ENCODE measurements at regions not wholly inside any gene's neighbourhood (a gene's known extent, or its start where the extent isn't known, plus 50 kb on each side); places are given as distances from the start of the nearest gene placed in this dataset.
"Not testable (repeated sequence)": the region's sequence is repeated elsewhere in the genome, so short reads cannot be mapped to it uniquely, and the experiment has no call there.

DNA sequence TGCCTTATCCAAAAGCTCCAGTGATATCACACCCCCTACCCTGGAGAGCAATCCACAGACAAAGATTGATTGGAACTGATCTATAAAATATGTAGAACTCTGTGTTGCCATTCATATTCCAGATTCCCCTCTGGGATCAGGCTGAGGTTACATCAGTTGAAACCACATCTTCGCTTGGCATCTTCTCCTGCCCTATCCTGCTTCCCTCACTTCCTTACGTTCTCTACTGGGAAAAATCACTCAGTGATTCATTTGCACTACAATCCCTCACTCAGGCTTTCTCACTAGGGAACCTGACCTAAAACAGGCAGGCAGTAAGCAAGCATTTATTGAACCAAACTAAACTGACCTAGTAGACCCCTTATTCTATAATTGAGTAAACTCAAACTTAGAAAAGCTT, 111.7 kb downstream of the ESM1 start:
- peaks cover 2% of the 10 kb centered on the region for H3K4me1 Mint-ChIP-seq (ENCODE audit: low read depth)
- H3K9me3 Mint-ChIP-seq: no peaks in the 10 kb centered on the region
- peaks cover 82% of the 10 kb centered on the region for H3K27me3 Mint-ChIP-seq (ENCODE audit: low read depth)
- H3K27ac Mint-ChIP-seq: no peak overlapping the region
- no peaks in the 10 kb centered on the region for H3K36me3 Mint-ChIP-seq (ENCODE audit: low read depth)
- H3K4me3 Mint-ChIP-seq: no peak overlapping the region

DNA sequence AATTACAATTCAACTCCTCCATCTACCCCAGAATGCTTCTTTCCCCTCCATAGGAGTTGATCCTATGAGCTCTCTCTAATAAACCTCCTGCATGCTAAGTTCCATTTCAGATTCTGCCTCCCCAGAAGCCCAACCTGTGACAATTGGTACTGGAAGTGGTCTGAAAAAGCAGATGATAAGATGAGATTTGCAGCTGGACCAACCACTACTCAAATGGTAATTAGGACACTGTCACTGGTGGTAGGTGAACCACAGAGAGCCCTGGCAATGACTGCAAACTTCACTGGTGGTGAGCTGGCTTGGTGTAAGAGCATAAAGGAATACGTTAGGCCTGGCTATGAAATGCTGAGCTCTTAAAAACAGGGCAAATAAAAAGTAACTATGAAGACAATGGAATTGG, 112.6 kb downstream of the ESM1 start:
- Mint-ChIP-seq H3K4me1 (ENCODE audit: low read depth) (peaks cover 9% of the 10 kb centered on the region), H3K4me3 (no peak overlapping the region), H3K9me3 (no peaks in the 10 kb centered on the region), H3K36me3 (ENCODE audit: low read depth) (no peaks in the 10 kb centered on the region), H3K27ac (no peak overlapping the region), H3K27me3 (ENCODE audit: low read depth) (peaks cover 84% of the 10 kb centered on the region)

DNA sequence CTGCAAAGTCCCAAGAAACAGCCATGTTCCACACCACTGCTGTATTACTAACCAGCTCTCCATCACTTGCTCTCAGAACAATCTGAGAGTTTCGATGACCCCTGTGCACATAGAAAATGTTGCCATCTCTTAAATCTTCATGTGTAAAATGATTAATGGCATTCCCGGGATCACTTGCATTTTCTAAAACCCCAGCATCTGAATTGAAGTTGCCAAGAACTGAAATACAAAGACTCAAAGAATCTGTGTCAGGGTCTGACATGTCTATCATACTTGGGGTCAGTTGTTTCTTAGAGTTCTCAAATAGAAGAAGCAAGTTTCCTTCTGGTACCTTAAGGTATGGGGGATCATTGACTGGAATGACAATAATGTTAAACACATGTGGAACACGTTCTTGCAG, 115.1 kb downstream of the ESM1 start:
- H3K27me3 Mint-ChIP-seq (ENCODE audit: low read depth): peaks cover 88% of the 10 kb centered on the region
- H3K36me3 Mint-ChIP-seq (ENCODE audit: low read depth): no peaks in the 10 kb centered on the region
- no peak overlapping the region for H3K4me3 Mint-ChIP-seq
- no peak overlapping the region for H3K27ac Mint-ChIP-seq
- peaks cover 12% of the 10 kb centered on the region for H3K4me1 Mint-ChIP-seq (ENCODE audit: low read depth)
- H3K9me3 Mint-ChIP-seq: no peaks in the 10 kb centered on the region

DNA sequence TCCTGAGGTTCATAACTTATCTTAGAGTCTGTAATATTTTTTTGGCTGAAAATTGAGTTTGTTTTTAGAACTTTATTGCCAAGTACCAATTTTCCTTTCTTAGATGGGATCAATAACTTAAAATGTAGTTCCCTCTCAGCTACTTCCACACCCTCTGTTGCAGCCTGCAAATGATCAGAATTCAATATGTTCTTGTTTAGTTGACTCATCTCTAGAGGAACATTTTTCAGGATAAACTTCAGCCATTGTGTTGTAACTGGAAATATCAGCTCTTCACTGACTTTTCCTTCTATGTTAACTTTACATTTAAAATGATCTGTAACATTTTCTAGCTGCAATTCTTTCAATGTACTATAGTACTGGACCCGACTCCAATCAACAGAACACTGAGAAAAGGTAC, 115.7 kb downstream of the ESM1 start:
- peaks cover 12% of the 10 kb centered on the region for H3K4me1 Mint-ChIP-seq (ENCODE audit: low read depth)
- H3K4me3 Mint-ChIP-seq: no peak overlapping the region
- no peaks in the 10 kb centered on the region for H3K36me3 Mint-ChIP-seq (ENCODE audit: low read depth)
- H3K27me3 Mint-ChIP-seq (ENCODE audit: low read depth): peaks cover 82% of the 10 kb centered on the region
- no peaks in the 10 kb centered on the region for H3K9me3 Mint-ChIP-seq
- no peak overlapping the region for H3K27ac Mint-ChIP-seq

DNA sequence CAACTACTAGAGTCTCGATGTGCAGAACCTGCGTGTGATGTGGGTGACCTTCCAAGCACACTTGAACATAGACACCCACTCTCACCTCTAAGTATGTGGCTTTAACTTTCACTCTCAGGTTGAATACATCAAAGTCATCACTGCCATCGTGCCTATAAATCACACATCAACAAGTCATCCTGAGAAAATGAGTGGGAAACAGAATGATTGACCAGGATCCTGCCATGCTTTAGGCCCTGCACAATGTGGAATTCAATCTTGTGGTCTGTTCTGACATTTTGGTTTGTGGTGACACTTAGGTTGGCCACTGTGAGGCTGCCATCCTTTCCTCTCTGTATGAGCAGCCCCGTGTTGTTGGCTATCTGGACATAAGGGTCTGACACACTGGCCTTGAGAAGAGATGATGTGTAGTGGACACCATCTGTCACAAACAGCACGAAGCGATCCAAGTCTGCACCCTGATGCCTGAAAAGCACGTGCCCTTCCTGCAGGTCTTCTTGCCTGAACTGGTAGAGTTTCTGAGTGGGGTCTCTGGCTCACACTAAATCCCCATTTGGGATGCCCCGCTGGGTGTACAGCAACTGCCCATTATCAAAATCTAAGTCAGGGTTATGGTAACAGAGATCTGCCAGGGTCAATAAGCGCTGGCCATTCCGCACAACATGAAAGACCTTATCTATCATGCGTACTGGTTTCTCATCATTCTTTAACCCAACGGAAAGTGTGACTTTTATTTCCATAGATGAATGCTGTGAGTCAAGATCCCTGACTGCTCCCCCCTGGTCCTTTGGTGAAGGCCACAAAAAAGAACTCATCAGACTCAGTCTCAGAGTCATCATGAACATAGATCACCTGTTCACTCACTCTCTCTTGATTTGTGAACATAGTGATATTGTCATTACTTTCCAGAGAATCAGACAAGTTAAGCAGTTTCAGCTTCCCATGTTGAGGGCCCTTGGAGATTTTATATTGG, 116.6 kb downstream of the ESM1 start:
- peaks cover 12% of the 10 kb centered on the region for H3K4me1 Mint-ChIP-seq (ENCODE audit: low read depth)
- no peak overlapping the region for H3K27ac Mint-ChIP-seq
- no peak overlapping the region for H3K4me3 Mint-ChIP-seq
- no peaks in the 10 kb centered on the region for H3K36me3 Mint-ChIP-seq (ENCODE audit: low read depth)
- peaks cover 80% of the 10 kb centered on the region for H3K27me3 Mint-ChIP-seq (ENCODE audit: low read depth)
- H3K9me3 Mint-ChIP-seq: no peaks in the 10 kb centered on the region

DNA sequence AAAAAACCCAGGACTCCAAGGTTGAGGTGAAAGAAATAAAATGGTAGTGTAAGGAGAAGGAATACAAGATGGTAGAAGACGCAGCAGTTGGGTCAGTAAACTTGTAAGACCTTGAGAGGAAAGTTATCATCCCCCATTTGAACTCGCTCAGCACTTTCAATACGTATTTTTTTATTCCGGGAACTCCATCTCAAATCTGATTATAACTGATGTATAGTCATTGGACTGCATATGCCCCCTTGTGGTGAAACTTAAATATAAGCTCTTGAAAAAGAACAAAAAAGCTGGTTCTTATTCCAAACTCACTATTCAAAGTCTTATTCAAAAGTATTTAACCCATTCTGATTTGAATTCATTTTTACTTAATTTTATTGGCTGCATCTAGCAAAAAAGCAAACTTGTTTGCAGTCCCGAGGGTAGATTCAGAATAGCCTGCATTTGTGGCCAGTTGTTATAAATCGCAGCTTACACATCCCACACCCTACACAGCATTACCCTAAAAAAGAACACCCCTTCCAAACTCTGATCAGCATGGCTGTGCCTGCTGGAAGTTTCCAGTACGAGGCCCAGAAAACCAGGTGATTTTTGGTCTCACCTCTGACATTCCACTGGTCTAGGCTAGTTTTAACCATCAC, 118.0 kb downstream of the ESM1 start:
- Mint-ChIP-seq H3K4me1 (ENCODE audit: low read depth) (peaks cover 12% of the 10 kb centered on the region), H3K4me3 (no peak overlapping the region), H3K36me3 (ENCODE audit: low read depth) (no peaks in the 10 kb centered on the region), H3K9me3 (no peaks in the 10 kb centered on the region), H3K27ac (no peak overlapping the region), H3K27me3 (ENCODE audit: low read depth) (peaks cover 81% of the 10 kb centered on the region)

DNA sequence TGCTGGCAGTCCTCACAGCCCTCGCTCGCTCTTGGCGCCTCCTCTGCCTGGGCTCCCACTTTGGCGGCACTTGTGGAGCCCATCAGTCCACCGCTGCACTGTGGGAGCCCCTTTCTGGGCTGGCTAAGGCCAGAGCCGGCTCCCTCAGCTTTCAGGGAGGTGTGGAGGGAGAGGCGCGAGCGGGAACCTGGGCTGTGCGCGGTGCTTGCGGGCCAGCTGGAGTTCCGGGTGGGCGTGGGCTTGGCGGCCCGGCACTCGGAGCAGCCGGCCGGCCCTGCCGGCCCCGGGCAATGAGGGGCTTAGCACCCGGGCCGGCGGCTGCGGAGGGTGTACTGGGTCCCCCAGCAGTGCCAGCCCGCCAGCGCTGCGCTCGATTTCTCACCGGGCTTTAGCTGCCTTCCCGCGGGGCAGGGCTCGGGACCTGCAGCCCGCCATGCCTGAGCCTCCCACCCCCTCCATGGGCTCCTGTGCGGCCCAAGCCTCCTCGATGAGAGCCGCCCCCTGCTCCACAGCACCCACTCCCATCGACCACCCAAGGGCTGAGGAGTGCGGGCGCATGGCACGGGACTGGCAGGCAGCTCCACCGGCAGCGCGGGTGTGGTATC, 120.4 kb downstream of the ESM1 start:
- H3K27ac Mint-ChIP-seq; H3K36me3 Mint-ChIP-seq (ENCODE audit: low read depth); H3K9me3 Mint-ChIP-seq; H3K4me3 Mint-ChIP-seq: not testable (repeated sequence)
- Mint-ChIP-seq H3K4me1 (ENCODE audit: low read depth) (peaks cover 12% of the 10 kb centered on the region), H3K27me3 (ENCODE audit: low read depth) (peaks cover 71% of the 10 kb centered on the region)

DNA sequence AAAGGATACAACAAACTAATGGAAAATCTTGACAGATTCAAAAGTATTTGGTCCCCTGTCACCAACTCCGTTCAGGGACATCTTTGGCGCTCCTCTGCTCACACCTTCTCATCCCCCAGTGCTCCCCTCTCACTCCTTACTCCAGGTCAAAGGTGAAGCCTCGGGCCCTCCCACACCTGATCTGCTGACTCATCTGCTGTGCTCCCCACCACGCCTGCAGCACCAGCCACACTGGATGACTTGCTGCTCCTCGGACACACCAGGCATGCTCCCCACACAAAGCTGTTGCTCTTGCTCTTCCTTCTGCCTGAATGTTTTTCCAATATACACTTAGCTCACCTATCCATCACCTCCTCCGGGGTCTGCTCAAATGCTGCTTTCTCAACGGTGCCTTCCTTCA, 123.4 kb downstream of the ESM1 start:
- peaks cover 55% of the 10 kb centered on the region for H3K27me3 Mint-ChIP-seq (ENCODE audit: low read depth)
- H3K4me3 Mint-ChIP-seq: no peak overlapping the region

DNA sequence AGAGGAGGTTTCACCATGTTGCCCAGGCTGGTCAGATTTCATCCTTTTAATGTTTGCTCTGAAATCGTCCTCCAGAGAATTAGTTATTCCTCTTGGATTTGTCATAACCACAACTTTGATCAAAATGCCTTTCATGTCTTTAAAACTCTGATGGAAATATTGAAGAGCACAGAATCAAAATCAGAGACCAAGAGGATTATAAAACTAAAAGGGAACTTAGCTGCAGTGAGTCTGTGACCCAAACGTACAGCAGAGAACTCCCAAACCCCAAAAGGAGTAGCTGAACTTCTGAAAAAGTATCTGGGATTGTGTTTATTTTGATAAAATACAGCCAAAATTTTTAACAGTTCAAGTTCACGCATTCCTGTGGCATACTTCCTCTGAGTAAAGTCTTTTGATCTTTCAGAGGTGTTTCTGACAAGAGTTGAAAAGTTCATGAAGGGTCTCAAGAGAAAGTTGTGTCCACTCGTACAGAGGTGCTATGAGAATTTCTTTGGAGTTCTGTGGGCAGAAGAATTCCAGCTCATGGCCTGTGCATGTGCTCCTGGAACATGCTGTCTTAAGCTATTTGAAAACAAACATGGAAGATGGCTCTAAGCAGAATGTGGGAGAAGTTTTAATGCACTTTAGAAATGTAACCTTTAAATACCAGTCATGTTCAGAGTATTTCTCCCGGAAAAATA, 124.0 kb downstream of the ESM1 start:
- H3K27me3 Mint-ChIP-seq (ENCODE audit: low read depth): peaks cover 52% of the 10 kb centered on the region
- H3K27ac Mint-ChIP-seq: no peak overlapping the region
- peaks cover 40% of the 10 kb centered on the region for H3K9me3 Mint-ChIP-seq
- no peak overlapping the region for H3K4me3 Mint-ChIP-seq
- peaks cover 14% of the 10 kb centered on the region for H3K36me3 Mint-ChIP-seq (ENCODE audit: low read depth)
- no peaks in the 10 kb centered on the region for H3K4me1 Mint-ChIP-seq (ENCODE audit: low read depth)

More for the DNA sequence above, 123.4 kb downstream of the ESM1 start:
- Mint-ChIP-seq H3K9me3 (peaks cover 34% of the 10 kb centered on the region), H3K36me3 (ENCODE audit: low read depth) (peaks cover 12% of the 10 kb centered on the region), H3K4me1 (ENCODE audit: low read depth) (no peaks in the 10 kb centered on the region), H3K27ac (no peak overlapping the region)

DNA sequence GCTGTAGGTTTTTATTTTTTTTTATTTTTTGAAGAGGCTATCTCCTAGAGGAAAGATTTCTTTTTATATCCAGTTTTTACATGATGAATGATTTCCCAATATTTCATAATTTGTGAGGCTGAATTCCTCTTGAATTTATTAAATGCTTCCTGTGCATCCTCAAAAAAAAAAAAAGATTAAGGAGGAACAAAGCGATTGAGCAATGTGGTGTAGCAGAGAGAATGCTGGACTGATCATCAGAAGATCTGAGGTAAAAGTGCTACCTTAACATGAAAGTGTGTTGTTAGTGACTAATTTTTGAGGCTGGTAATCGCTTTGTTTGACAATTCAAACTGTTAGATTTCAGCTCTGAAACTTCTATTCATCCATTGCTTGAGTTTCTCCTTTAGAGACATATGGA, 125.1 kb downstream of the ESM1 start:
- Mint-ChIP-seq H3K4me3 (no peak overlapping the region), H3K27me3 (ENCODE audit: low read depth) (peaks cover 43% of the 10 kb centered on the region), H3K27ac (no peak overlapping the region), H3K4me1 (ENCODE audit: low read depth) (no peaks in the 10 kb centered on the region), H3K36me3 (ENCODE audit: low read depth) (peaks cover 14% of the 10 kb centered on the region), H3K9me3 (peaks cover 45% of the 10 kb centered on the region)

DNA sequence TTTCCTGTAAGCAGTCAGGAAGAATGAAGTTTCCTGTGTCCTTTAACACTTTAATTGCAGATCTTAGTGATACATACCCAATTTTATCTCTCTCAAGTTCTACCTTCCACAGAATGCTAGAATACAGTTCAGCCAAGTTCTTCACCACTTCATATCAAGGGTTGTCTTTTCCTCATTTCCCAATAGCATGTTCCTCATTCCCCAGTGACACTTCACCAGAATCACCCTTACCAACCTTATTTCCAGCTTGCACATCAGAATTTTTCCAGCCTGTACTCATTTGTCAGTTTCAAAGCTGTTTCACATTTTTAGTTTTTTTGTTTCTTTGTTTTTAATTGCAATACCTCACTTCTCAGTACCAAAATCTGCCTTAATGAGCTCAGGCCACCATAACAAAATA, 126.1 kb downstream of the ESM1 start:
- Mint-ChIP-seq H3K4me1 (ENCODE audit: low read depth) (no peaks in the 10 kb centered on the region), H3K27ac (no peak overlapping the region), H3K36me3 (ENCODE audit: low read depth) (peaks cover 14% of the 10 kb centered on the region), H3K27me3 (ENCODE audit: low read depth) (peaks cover 41% of the 10 kb centered on the region), H3K4me3 (no peak overlapping the region), H3K9me3 (peaks cover 45% of the 10 kb centered on the region)

DNA sequence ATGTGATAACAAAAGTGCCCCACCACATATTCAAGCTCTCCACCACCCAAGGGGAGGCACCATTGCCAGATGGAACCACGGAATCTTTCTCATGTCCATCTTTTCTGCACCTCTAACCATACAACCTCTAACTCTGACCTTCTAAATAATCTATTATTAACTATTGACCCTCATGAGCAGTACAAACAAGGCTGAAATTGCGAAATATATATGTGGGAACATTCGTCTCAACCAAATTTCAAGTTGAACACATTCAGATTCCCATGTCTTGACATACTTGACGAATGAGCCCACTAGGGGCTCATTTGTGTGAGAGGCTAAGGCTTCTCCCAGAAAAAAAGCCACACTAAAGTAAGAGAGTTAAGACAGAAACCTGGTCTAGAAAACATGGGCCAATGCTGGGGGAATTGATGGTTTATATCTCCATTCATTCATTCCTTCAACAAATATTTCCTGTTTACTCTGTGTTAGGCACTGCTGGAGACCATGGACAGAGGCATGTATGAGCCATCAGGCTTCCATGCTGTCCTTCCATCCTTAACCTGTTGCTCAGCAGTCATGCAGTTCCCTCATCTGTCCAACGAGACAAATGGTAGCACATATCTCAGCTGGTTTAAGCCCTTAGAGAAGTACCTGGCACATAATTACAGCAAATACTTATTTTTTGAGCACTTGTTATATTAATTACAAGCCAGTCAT, 130.4 kb downstream of the ESM1 start:
- H3K4me3 Mint-ChIP-seq: no peak overlapping the region
- H3K36me3 Mint-ChIP-seq (ENCODE audit: low read depth): peaks cover 12% of the 10 kb centered on the region
- H3K27ac Mint-ChIP-seq: no peak overlapping the region
- H3K4me1 Mint-ChIP-seq (ENCODE audit: low read depth): no peaks in the 10 kb centered on the region
- peaks cover 39% of the 10 kb centered on the region for H3K9me3 Mint-ChIP-seq
- H3K27me3 Mint-ChIP-seq (ENCODE audit: low read depth): peaks cover 26% of the 10 kb centered on the region

DNA sequence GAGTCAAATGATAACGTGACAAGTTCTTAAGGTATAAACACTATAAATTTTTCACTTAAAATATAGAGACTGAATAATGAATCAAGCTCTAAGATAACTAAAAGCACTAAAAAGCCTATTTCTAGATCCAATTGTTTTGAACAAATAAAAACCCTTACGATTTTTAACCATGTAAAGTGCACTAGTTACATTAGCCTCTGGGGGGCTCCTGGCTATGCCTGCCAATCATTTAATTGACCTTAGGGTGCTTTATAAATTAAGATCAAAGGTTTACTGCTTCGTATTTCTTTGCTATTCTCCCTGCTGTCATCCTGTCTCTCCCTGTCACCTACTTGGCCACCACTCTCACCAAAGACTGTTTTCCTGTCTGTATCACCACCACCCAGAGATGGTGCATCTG, 133.4 kb downstream of the ESM1 start:
- peaks cover 1% of the 10 kb centered on the region for H3K36me3 Mint-ChIP-seq (ENCODE audit: low read depth)
- no peak overlapping the region for H3K27ac Mint-ChIP-seq
- H3K4me3 Mint-ChIP-seq: no peak overlapping the region
- H3K4me1 Mint-ChIP-seq (ENCODE audit: low read depth): peaks cover 2% of the 10 kb centered on the region
- peaks cover 10% of the 10 kb centered on the region for H3K9me3 Mint-ChIP-seq
- peaks cover 28% of the 10 kb centered on the region for H3K27me3 Mint-ChIP-seq (ENCODE audit: low read depth)

DNA sequence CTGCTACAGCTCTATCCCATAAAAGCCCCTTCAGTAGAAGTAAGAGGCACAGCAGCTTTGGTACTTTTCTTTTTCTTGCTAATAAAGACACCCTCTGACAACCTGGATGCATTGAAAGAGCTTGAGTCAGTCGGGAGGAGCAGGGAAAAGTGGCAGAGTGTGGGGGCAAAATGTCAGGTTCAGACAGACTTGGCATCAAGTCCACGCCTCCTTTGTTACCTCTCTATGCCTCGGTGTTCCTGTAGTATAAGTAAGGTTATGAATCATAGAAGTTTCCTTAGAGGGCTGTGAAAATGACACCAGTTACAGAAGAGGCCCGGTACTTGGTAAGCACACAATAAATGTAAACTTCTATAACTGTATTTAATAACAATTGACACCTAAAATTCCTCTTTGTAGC, 133.9 kb downstream of the ESM1 start:
- Mint-ChIP-seq H3K27ac (no peak overlapping the region), H3K9me3 (peaks cover 6% of the 10 kb centered on the region), H3K36me3 (ENCODE audit: low read depth) (no peaks in the 10 kb centered on the region)

More for the DNA sequence above, 133.9 kb downstream of the ESM1 start:
- Mint-ChIP-seq H3K4me3 (no peak overlapping the region), H3K4me1 (ENCODE audit: low read depth) (peaks cover 2% of the 10 kb centered on the region), H3K27me3 (ENCODE audit: low read depth) (peaks cover 28% of the 10 kb centered on the region)
